ENCODE measurements at regions not wholly inside any gene's neighbourhood (a gene's known extent, or its start where the extent isn't known, plus 50 kb on each side); places are given as distances from the start of the nearest gene placed in this dataset.

DNA sequence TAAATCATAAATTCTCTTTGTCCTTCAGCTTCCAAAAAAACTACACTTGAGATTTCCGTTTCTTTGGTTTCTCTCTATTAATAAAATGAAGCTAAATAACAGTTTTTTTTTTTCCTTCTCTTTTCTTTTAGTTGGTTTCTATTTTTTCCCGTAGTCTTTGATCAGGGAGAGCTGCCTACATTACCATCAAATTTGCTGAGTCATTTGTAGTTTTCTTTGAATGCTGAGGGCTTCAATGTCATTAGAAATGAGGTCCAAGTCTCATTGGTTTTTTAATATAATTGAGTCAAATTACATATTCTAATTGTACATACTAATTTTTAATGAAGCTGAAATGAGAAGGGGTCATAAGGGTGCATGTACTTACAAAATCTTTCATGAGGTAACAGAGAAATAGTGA, 550.2 kb downstream of the GBA3 start:
- no peaks in the 10 kb centered on the region for H3K4me1 ChIP-seq
- no peaks in the 10 kb centered on the region for H3K9me3 ChIP-seq
- 70% methylated on average over 2 of the region's 2 CpGs for WGBS

DNA sequence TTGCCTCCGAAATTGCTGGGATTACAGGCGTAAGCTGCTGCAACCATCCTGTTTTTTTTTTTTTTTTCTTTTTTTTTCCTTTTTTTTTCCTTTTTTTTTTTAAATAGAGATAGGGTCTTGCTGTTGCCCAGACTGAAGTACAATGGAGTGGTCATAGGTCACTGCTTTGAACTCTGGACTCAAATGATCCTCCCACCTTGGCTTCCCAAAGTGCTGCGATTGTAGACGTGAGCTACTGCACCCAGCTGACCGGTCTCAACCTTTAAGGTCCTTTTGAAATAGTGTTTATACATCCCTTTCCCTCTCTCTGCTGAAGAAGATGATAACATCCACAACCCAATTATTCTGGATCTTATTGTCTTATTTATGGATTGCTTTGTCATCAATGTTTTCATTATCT, 548.7 kb downstream of the GBA3 start:
- intact Hi-C loops (cut with DNase I): no loop called here
- Histone ChIP-seq H3K36me3 (no peaks in the 10 kb centered on the region), H3K4me3 (no peak overlapping the region), H3K4me1 (peaks cover 0 to 2% (median 0%) of the 10 kb centered on the region in 4 donors), H3K27ac (replicated peaks in 1 of 4) (no peak overlapping the region), H3K27me3 (no peaks in the 10 kb centered on the region), H3K9me3 (no peaks in the 10 kb centered on the region)
- DNase-seq (ENCODE audit: extremely low spot score): no peak
- no peak for TF ChIP-seq POLR2AphosphoS5 (IDR thresholded peaks at IDR 0.05)
- no peak for TF ChIP-seq POLR2A (IDR thresholded peaks at IDR 0.05; ENCODE audit: low read depth)
- TF ChIP-seq CTCF (IDR thresholded peaks at IDR 0.05): no peak
- TF ChIP-seq EP300 (IDR thresholded peaks at IDR 0.05): no peak
- 95% methylated on average over 5 of the region's 5 CpGs for WGBS

More for the DNA sequence above, 550.2 kb downstream of the GBA3 start:
- no peak overlapping the region for H3K27ac ChIP-seq (replicated peaks in 1 of 4)
- intact Hi-C loops (cut with DNase I): no loop called here
- H3K4me3 ChIP-seq: no peak overlapping the region
- TF ChIP-seq POLR2A (IDR thresholded peaks at IDR 0.05; ENCODE audit: low read depth) (no peak), CTCF (IDR thresholded peaks at IDR 0.05) (no peak), POLR2AphosphoS5 (IDR thresholded peaks at IDR 0.05) (no peak), EP300 (IDR thresholded peaks at IDR 0.05) (no peak)
- H3K27me3 ChIP-seq: no peaks in the 10 kb centered on the region
- no peaks in the 10 kb centered on the region for H3K36me3 ChIP-seq
- no peak for DNase-seq (ENCODE audit: extremely low spot score)

GRCh38 chr4:23238848-23239247, 546.1 kb downstream of the GBA3 start:
- Histone ChIP-seq H3K4me3 (no peak overlapping the region), H3K27ac (replicated peaks in 1 of 4) (no peak overlapping the region), H3K9me3 (no peaks in the 10 kb centered on the region), H3K4me1 (peaks cover 0 to 5% (median 3%) of the 10 kb centered on the region in 4 donors), H3K27me3 (no peaks in the 10 kb centered on the region), H3K36me3 (no peaks in the 10 kb centered on the region)
- intact Hi-C loops (cut with DNase I): no loop called here
- WGBS: 71% methylated on average over 2 of the region's 2 CpGs
- no peak for DNase-seq (ENCODE audit: extremely low spot score)
- TF ChIP-seq POLR2AphosphoS5 (IDR thresholded peaks at IDR 0.05) (no peak), EP300 (IDR thresholded peaks at IDR 0.05) (no peak), POLR2A (IDR thresholded peaks at IDR 0.05; ENCODE audit: low read depth) (no peak), CTCF (IDR thresholded peaks at IDR 0.05) (no peak)

- H3K9me3 ChIP-seq: no peaks in the 10 kb centered on the region
- DNase-seq (ENCODE audit: extremely low spot score): no peak
- H3K4me3 ChIP-seq: no peak overlapping the region
- peaks cover 0 to 5% (median 3%) of the 10 kb centered on the region in 4 donors for H3K4me1 ChIP-seq
- no peaks in the 10 kb centered on the region for H3K27me3 ChIP-seq
- no peaks in the 10 kb centered on the region for H3K36me3 ChIP-seq
- no peak overlapping the region for H3K27ac ChIP-seq (replicated peaks in 1 of 4)
- intact Hi-C loops (cut with DNase I): no loop called here
- TF ChIP-seq EP300 (IDR thresholded peaks at IDR 0.05) (no peak), POLR2A (IDR thresholded peaks at IDR 0.05; ENCODE audit: low read depth) (no peak), CTCF (IDR thresholded peaks at IDR 0.05) (no peak), POLR2AphosphoS5 (IDR thresholded peaks at IDR 0.05) (no peak)
- 30% methylated on average over 3 of the region's 3 CpGs for WGBS
These were observed 545.0 kb downstream of the GBA3 start for GRCh38 chr4:23237771-23238170.

All from esophagus muscularis mucosa (tissue), 4 donors.